ENCODE measurements at regions not wholly inside any gene's neighbourhood (a gene's known extent, or its start where the extent isn't known, plus 50 kb on each side); places are given as distances from the start of the nearest gene placed in this dataset.

GRCh38 chr9:129491487-129491855, 129.4 kb downstream of the C9orf50 start:
- peak; percentile 57 for FAIRE-seq
- Histone ChIP-seq H3K4me3 (replicated peaks in 1 of 3; ENCODE audit: insufficient read depth in 1 of 3, low read depth in 1 of 3, low read length in 3 of 3) (no peak overlapping the region), H4K20me1 (replicated peaks; ENCODE audit: control insufficient read depth, extremely low read depth, insufficient read depth, low read length) (no peaks in the 10 kb centered on the region), H3K9ac (replicated peaks; ENCODE audit: extremely low read depth, insufficient read depth, low read length) (no peak overlapping the region), H3K27ac (ENCODE audit: insufficient read depth, low read depth, low read length) (peak overlapping the region; percentile 4), H3K4me1 (ENCODE audit: control insufficient read depth, extremely low read depth, insufficient read depth, low read length) (peaks cover 55% of the 10 kb centered on the region), H3K36me3 (ENCODE audit: control insufficient read depth in 2 of 2, extremely low read depth in 1 of 2, insufficient read depth in 2 of 2, low read length in 2 of 2) (peaks cover 0 to 2% of the 10 kb centered on the region in 2 experiments), H3K9me1 (replicated peaks; ENCODE audit: control insufficient read depth, extremely low read depth, insufficient read depth, low read length) (no peaks in the 10 kb centered on the region), H3K4me2 (ENCODE audit: insufficient read depth, low read length) (no peak overlapping the region), H3K79me2 (ENCODE audit: control insufficient read depth, insufficient read depth, low read length) (peaks cover 14% of the 10 kb centered on the region), H3K9me3 (replicated peaks; ENCODE audit: control insufficient read depth, insufficient read depth, low read length) (no peaks in the 10 kb centered on the region), H3K27me3 (ENCODE audit: control insufficient read depth in 2 of 2, insufficient read depth in 2 of 2, low read length in 2 of 2) (no peaks in the 10 kb centered on the region), H2AFZ (ENCODE audit: low read depth, low read length) (no peak overlapping the region)
- ChIA-PET POLR2A (no interaction called here), CTCF (no interaction called here)
- DNase-seq (ENCODE audit: low read depth, low spot score): peak; percentile 30
- intact Hi-C loops (cut with micrococcal nuclease): no loop called here
- dilution Hi-C loops (cut with MboI; ENCODE audit: extremely low pct_ligation_motif_present, low sequenced_read_pairs): no loop called here
- BruUV-seq (replicated peaks): no TSS peak
- no peak for TF ChIP-seq MYC (IDR thresholded peaks at IDR 0.05; ENCODE audit: low read depth, low read length)
- TF ChIP-seq MAX (IDR thresholded peaks at IDR 0.05; ENCODE audit: insufficient read depth, insufficient read length): peak; percentile 28

- Histone ChIP-seq H4K20me1 (replicated peaks; ENCODE audit: control insufficient read depth, extremely low read depth, insufficient read depth, low read length) (no peaks in the 10 kb centered on the region), H3K27me3 (ENCODE audit: control insufficient read depth in 2 of 2, insufficient read depth in 2 of 2, low read length in 2 of 2) (no peaks in the 10 kb centered on the region), H3K4me3 (replicated peaks in 1 of 3; ENCODE audit: insufficient read depth in 1 of 3, low read depth in 1 of 3, low read length in 3 of 3) (no peak overlapping the region), H3K9me3 (replicated peaks; ENCODE audit: control insufficient read depth, insufficient read depth, low read length) (no peaks in the 10 kb centered on the region), H3K36me3 (ENCODE audit: control insufficient read depth in 2 of 2, extremely low read depth in 1 of 2, insufficient read depth in 2 of 2, low read length in 2 of 2) (peaks cover 0 to 2% of the 10 kb centered on the region in 2 experiments), H3K27ac (ENCODE audit: insufficient read depth, low read depth, low read length) (peak overlapping the region; percentile 4), H3K9ac (replicated peaks; ENCODE audit: extremely low read depth, insufficient read depth, low read length) (no peak overlapping the region), H2AFZ (ENCODE audit: low read depth, low read length) (no peak overlapping the region), H3K4me2 (ENCODE audit: insufficient read depth, low read length) (peak overlapping the region; percentile 80), H3K4me1 (ENCODE audit: control insufficient read depth, extremely low read depth, insufficient read depth, low read length) (peaks cover 52% of the 10 kb centered on the region), H3K9me1 (replicated peaks; ENCODE audit: control insufficient read depth, extremely low read depth, insufficient read depth, low read length) (no peaks in the 10 kb centered on the region), H3K79me2 (ENCODE audit: control insufficient read depth, insufficient read depth, low read length) (peaks cover 14% of the 10 kb centered on the region)
- no peak for FAIRE-seq
- CTCF ChIA-PET: interaction anchor here (1.4 to 1.6 kb wide), 2 partner anchors 30 to 317 kb away, joined by 5 to 6 read pairs; no protein-coding TSS in a partner anchor
- TF ChIP-seq EZH2 (IDR thresholded peaks at IDR 0.05; ENCODE audit: borderline replicate concordance, low read depth, low read length, severe bottlenecking): no peak
- TF ChIP-seq MYC (IDR thresholded peaks at IDR 0.05; ENCODE audit: low read depth, low read length): no peak
- TF ChIP-seq POLR2AphosphoS5 (IDR thresholded peaks at IDR 0.05; ENCODE audit: insufficient read depth, low read depth, low read length): no peak
- TF ChIP-seq FOS (IDR thresholded peaks at IDR 0.05; ENCODE audit: borderline replicate concordance, insufficient read depth, low read length): no peak
- TF ChIP-seq POLR2A (IDR thresholded peaks at IDR 0.05; ENCODE audit: low read depth, low read length): no peak
- no peak for TF ChIP-seq CTCF (IDR thresholded peaks at IDR 0.05; ENCODE audit: extremely low read depth in 1 of 2, insufficient read depth in 1 of 2, low read depth in 1 of 2, low read length in 2 of 2)
- no peak for TF ChIP-seq JUN (IDR thresholded peaks at IDR 0.05; ENCODE audit: borderline replicate concordance, insufficient read depth, insufficient read length, low read depth)
- TF ChIP-seq MAX (IDR thresholded peaks at IDR 0.05; ENCODE audit: insufficient read depth, insufficient read length): no peak
- no peak for TF ChIP-seq GATA2 (IDR thresholded peaks at IDR 0.05; ENCODE audit: insufficient read depth, insufficient read length, low read depth, low read length)
- dilution Hi-C loops (cut with MboI; ENCODE audit: extremely low pct_ligation_motif_present, low sequenced_read_pairs): no loop called here
- POLR2A ChIA-PET: no interaction called here
- intact Hi-C loops (cut with micrococcal nuclease): no loop called here
- DNase-seq (ENCODE audit: low read depth, low spot score): no peak
- BruUV-seq (replicated peaks): no TSS peak
These were observed 130.1 kb downstream of the C9orf50 start for GRCh38 chr9:129490583-129491486.

All from endothelial cell of umbilical vein (primary cell).